OCI-LY1 (cell line): ENCODE measurements at regions not wholly inside any gene's neighbourhood (a gene's known extent, or its start where the extent isn't known, plus 50 kb on each side); places are given as distances from the start of the nearest gene placed in this dataset.

Experiments
- CTCF ChIP-seq: fragments of 200-600 bp; sonication (generic), shearing (Covaris generic); IDR thresholded peaks from 2 replicates; pipeline ENCODE4 v1.5.1; 2017; ENCODE audit warnings: mild to moderate bottlenecking, antibody characterized with exemption, low read length, moderate library complexity, mixed read lengths
- EZH2 ChIP-seq: fragments of 200-600 bp; sonication (generic), shearing (Covaris generic); IDR thresholded peaks from 2 replicates; pipeline ENCODE4 v1.8.0; 2017; ENCODE audit warnings: borderline replicate concordance, mixed run types, mild to moderate bottlenecking, antibody characterized with exemption, low read length, moderate library complexity, mixed read lengths

DNA sequence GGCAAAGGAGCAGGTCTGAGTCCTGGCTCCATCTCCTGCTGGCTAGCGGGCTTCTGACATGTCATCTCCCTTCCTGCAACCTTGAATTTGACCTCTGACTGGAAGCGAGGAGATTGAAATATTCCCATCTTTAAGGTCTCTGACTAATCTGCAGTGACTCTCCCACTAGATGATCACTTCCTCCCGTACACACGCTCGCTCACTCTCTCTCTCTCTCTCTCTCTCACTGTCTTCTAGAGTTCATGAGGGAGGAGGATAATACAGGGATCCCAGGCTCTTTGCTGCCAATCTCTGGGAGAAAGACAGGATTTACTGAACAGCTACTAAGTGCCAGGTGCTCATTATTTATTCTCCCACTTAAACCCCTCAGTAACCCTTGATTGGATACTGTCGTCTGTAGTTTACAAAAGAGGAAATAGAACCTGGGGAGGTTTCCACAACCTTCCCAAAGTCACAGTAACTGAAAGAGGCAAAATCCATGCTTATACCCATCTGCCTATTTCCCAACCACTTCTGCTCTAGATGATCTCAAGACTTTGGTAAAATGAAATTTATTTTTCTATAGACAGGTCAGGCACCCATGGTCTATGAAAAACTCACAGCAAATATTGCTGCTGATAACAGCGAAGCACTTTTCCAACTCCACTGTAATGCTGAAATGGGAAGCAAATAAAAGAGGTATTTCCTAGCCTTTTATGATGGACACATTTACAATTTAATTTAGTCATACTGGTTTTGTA lies 193.5 kb upstream of the C1QTNF7 start:
- no peak for TF ChIP-seq CTCF
- TF ChIP-seq EZH2: no peak
